Stomach (tissue), 4 donors: ENCODE measurements at regions not wholly inside any gene's neighbourhood (a gene's known extent, or its start where the extent isn't known, plus 50 kb on each side); places are given as distances from the start of the nearest gene placed in this dataset.

ENCODE experiments used
- EP300 ChIP-seq: sonication (generic); formaldehyde crosslinking; IDR thresholded peaks from one replicate; pipeline ENCODE4 v1.6.1; 2017; ENCODE audit warnings: antibody characterized with exemption
- POLR2A ChIP-seq, 4 donors: fragments of 450-650 bp; IDR thresholded peaks; one replicate each; pipeline ENCODE4 v1.6.1; 2016; ENCODE audit warnings: antibody characterized with exemption in 4 of 4, control low read depth in 2 of 4, mild to moderate bottlenecking in 1 of 4, moderate library complexity in 1 of 4
- POLR2AphosphoS5 ChIP-seq, 3 donors: sonication (generic); formaldehyde crosslinking; IDR thresholded peaks; one replicate each; pipeline ENCODE4 v1.6.1; 2016; ENCODE audit warnings: antibody characterized with exemption in 3 of 3
- TF ChIP-seq, protein P1 (sequence below), 7 experiments: fragments of 450-650 bp in 4 of 7; fragments of 200-600 bp in 3 of 7; sonication (generic) in 3 of 7; IDR thresholded peaks; one replicate each; pipeline ENCODE4 v1.5.1; 2016 to 2019; ENCODE audit warnings: antibody characterized with exemption in 7 of 7, control low read depth in 2 of 7, mild to moderate bottlenecking in 1 of 7

DNA sequence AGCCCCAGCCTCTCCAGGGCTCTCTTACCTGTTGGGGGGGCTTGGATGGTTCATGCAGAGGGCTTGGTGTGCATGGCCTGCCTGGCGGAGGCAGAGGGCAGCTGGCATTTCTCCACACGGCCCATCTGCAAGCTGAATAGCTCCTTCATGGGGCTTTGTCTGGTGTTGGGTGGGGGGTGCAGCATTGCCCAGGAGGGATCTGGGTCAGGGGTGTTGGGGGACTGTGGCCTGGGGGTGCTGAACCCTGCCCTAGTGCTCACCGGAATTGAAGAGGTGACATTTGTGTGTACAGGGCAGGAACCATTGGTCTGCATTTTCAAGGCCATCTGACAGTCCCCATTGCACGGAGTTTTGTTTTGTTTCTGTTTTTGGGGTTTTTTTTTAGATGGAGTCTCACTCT is 58.8 kb upstream of the HAAO start:
- TF ChIP-seq, protein P1, sequence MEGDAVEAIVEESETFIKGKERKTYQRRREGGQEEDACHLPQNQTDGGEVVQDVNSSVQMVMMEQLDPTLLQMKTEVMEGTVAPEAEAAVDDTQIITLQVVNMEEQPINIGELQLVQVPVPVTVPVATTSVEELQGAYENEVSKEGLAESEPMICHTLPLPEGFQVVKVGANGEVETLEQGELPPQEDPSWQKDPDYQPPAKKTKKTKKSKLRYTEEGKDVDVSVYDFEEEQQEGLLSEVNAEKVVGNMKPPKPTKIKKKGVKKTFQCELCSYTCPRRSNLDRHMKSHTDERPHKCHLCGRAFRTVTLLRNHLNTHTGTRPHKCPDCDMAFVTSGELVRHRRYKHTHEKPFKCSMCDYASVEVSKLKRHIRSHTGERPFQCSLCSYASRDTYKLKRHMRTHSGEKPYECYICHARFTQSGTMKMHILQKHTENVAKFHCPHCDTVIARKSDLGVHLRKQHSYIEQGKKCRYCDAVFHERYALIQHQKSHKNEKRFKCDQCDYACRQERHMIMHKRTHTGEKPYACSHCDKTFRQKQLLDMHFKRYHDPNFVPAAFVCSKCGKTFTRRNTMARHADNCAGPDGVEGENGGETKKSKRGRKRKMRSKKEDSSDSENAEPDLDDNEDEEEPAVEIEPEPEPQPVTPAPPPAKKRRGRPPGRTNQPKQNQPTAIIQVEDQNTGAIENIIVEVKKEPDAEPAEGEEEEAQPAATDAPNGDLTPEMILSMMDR (IDR thresholded peaks at IDR 0.05), result no peak
- TF ChIP-seq EP300 (no peak), POLR2AphosphoS5 (IDR thresholded peaks at IDR 0.05) (no peak), POLR2A (IDR thresholded peaks at IDR 0.05) (no peak)
